HepG2 (cell line): ENCODE measurements at regions not wholly inside any gene's neighbourhood (a gene's known extent, or its start where the extent isn't known, plus 50 kb on each side); places are given as distances from the start of the nearest gene placed in this dataset.

Experiments
- ATAC-seq: fragments of 200-7000 bp; cut with Tn5 transposase; 3 replicates; pipeline ENCODE4 v1.9.1; 2020; ENCODE audit warnings: mild to moderate bottlenecking, moderate library complexity
- BruUV-seq: library from RNA; stranded (reverse); fragments of 400-500 nt; replicated peaks from 2 replicates; lab custom pipeline; 2021; lab: Mats Ljungman, UMichigan
- CTCF ChIA-PET: fragments of 300-600 bp; formaldehyde crosslinking; extraction: SDS; loops from one replicate; lab custom pipeline; 2021; ENCODE audit warnings: low total read pairs, inconsistent platforms, low intra/inter-chr PET ratio; lab: Yijun Ruan, JAX
- POLR2A ChIA-PET: fragments of 350-600 bp; sonication (Branson Sonifier 250); formaldehyde crosslinking; loops from one replicate; lab custom pipeline; 2020; ENCODE audit warnings: antibody characterized with exemption, inconsistent platforms; lab: Yijun Ruan, JAX
- DNase-seq: peaks from one replicate; pipeline ENCODE4 v3.0.0-alpha.2; 2015; ENCODE audit warnings: low spot score
- FAIRE-seq: peaks from 3 replicates; lab custom pipeline; 2011; peaks lifted over from hg19 to GRCh38; lab: Jason Lieb, UNC
- H2AFZ ChIP-seq: one replicate; pipeline ENCODE4 v1.6.1; 2011; ENCODE audit warnings: low read length, inconsistent platforms
- H3K27ac ChIP-seq: fragments of 300-600 bp; 3 replicates; pipeline ENCODE4 v1.8.0; 2011; ENCODE audit warnings: mixed run types, mild to moderate bottlenecking, mixed read lengths, low read length, inconsistent platforms; ENCODE audit not compliant: insufficient read depth; ENCODE audit errors: extremely low read length
- H3K27me3 ChIP-seq, 2 experiments: fragments of 200-600 bp in 1 of 2; 2 replicates in 1 of 2; 3 replicates in 1 of 2; pipeline versions ENCODE4 v1.6.0 to v1.8.0; 2011; ENCODE audit warnings: low read length in 2 of 2, mild to moderate bottlenecking in 2 of 2, moderate library complexity in 2 of 2, inconsistent platforms in 1 of 2; ENCODE audit not compliant: insufficient read depth in 2 of 2, control insufficient read depth in 1 of 2
- H3K36me3 ChIP-seq, 2 experiments: fragments of 200-600 bp in 1 of 2; replicated peaks in 1 of 2; 2 replicates in 1 of 2; 3 replicates in 1 of 2; pipeline versions ENCODE4 v1.5.1 to v1.8.0; 2011; ENCODE audit warnings: low read length in 2 of 2, inconsistent platforms in 1 of 2; ENCODE audit not compliant: insufficient read depth in 2 of 2, control insufficient read depth in 1 of 2
- H3K4me1 ChIP-seq: 2 replicates; pipeline ENCODE4 v1.5.1; 2012; ENCODE audit warnings: low read length, inconsistent platforms; ENCODE audit not compliant: insufficient read depth
- H3K4me2 ChIP-seq: 2 replicates; pipeline ENCODE4 v1.6.0; 2011; ENCODE audit warnings: low read depth, low read length, inconsistent platforms
- H3K4me3 ChIP-seq, 3 experiments: fragments of 200-600 bp in 1 of 3; sonication (generic), shearing (Covaris generic) in 1 of 3; replicated peaks in 1 of 3; 2 replicates each; pipeline ENCODE4 v1.5.1; 2011 to 2016; ENCODE audit warnings: low read length in 3 of 3, inconsistent platforms in 2 of 3, low read depth in 2 of 3, mild to moderate bottlenecking in 2 of 3, control low read depth in 1 of 3, mixed read lengths in 1 of 3; ENCODE audit not compliant: insufficient read depth in 1 of 3
- H3K79me2 ChIP-seq: one replicate; pipeline ENCODE4 v1.6.1; 2011; ENCODE audit warnings: low read length, inconsistent platforms; ENCODE audit not compliant: insufficient read depth
- H3K9ac ChIP-seq: 2 replicates; pipeline ENCODE4 v1.6.0; 2011; ENCODE audit warnings: mild to moderate bottlenecking, low read depth, low read length, inconsistent platforms; ENCODE audit not compliant: insufficient read depth
- H3K9me3 ChIP-seq: 2 replicates; pipeline ENCODE4 v1.5.1; 2012; ENCODE audit warnings: mild to moderate bottlenecking, low read length
- H4K20me1 ChIP-seq: 2 replicates; pipeline ENCODE4 v1.6.0; 2011; ENCODE audit warnings: inconsistent platforms, mild to moderate bottlenecking, low read length, moderate library complexity; ENCODE audit not compliant: insufficient read depth
- ATF7 ChIP-seq, 2 experiments: fragments of 450-650 bp in 1 of 2; sonication (generic) in 1 of 2; formaldehyde crosslinking in 1 of 2; IDR thresholded peaks; 2 replicates each; pipeline versions ENCODE4 v1.4.0 to v1.6.1; 2016 to 2020; ENCODE audit warnings: antibody characterized with exemption in 1 of 2, mild to moderate bottlenecking in 1 of 2, missing genetic modification reagents in 1 of 2
- CREB1 ChIP-seq, 2 experiments: fragments of 450-650 bp in 1 of 2; IDR thresholded peaks; 2 replicates each; pipeline ENCODE4 v1.6.1; 2016 to 2017; ENCODE audit warnings: control low read depth in 1 of 2, mild to moderate bottlenecking in 1 of 2, missing compliant biosample characterization in 1 of 2, missing genetic modification characterization in 1 of 2
- HNRNPK ChIP-seq: fragments of 200-400 bp; formaldehyde crosslinking; IDR thresholded peaks from 2 replicates; pipeline ENCODE4 v1.6.1; 2018; ENCODE audit warnings: low read length, low read depth, moderate library complexity, mild to moderate bottlenecking; ENCODE audit not compliant: poor library complexity, severe bottlenecking
- SSRP1 ChIP-seq: IDR thresholded peaks from 2 replicates; pipeline ENCODE4 v1.6.1; 2016; ENCODE audit warnings: control low read depth
- ZFP82 ChIP-seq: sonication (generic); formaldehyde crosslinking; IDR thresholded peaks from 2 replicates; pipeline ENCODE4 v1.5.1; 2020; ENCODE audit warnings: mild to moderate bottlenecking, missing genetic modification reagents, borderline replicate concordance
- ZKSCAN1 ChIP-seq: fragments of 150-350 bp; IDR thresholded peaks from 2 replicates; pipeline ENCODE4 v1.6.1; 2014; ENCODE audit warnings: low read length
- ZNF3 ChIP-seq: IDR thresholded peaks from 2 replicates; pipeline ENCODE4 v1.7.0; 2017; ENCODE audit warnings: inconsistent platforms
- ZNF510 ChIP-seq: sonication (generic); formaldehyde crosslinking; IDR thresholded peaks from 2 replicates; pipeline ENCODE4 v1.4.0; 2020; ENCODE audit warnings: low read depth, mild to moderate bottlenecking, missing genetic modification reagents
- WGBS: methylation state at CpG from one replicate; pipeline ENCODE4 v1.1.6; 2017; ENCODE audit warnings: low lambda C conversion rate; 5-methylcytosine and 5-hydroxymethylcytosine counted together
- in situ Hi-C: cut with HindIII; loops from 2 replicates; pipeline ENCODE4 v1.10.0; 2017; ENCODE audit warnings: low pct_unique_long_range_greater_than_20kb; ENCODE audit not compliant: extremely low pct_ligation_motif_present
- intact Hi-C: fragments of 100-400 bp; cut with micrococcal nuclease; formaldehyde crosslinking; loops from one replicate; pipeline ENCODE4 v1.10.0; 2022; ENCODE audit not compliant: unreplicated experiment

DNA sequence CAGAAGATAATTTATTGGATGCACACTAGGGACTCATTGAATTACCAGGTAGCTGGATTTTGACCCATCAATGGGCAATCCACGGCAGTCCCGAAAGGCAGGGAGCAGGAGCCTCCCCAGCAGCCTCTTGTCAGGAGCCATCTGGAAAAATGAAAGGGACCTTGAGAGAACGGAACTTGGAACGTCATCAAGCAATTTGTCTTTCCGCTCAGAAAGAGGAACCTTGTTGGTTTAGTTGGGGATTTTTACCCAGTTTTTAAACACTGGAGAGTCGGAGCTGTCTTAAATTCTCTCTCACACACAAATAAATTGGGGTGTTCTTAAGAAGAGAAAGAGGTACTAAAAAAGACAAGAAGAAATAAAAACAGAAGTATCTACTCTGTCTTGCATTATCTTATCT lies 1351.7 kb upstream of the TMEM132C start (continued):
- TF ChIP-seq SSRP1 (CRISPR knock-in tag) = no peak
- no peak for TF ChIP-seq ZFP82 (CRISPR knock-in tag)
- TF ChIP-seq ZKSCAN1 = no peak
- TF ChIP-seq HNRNPK = no peak

DNA sequence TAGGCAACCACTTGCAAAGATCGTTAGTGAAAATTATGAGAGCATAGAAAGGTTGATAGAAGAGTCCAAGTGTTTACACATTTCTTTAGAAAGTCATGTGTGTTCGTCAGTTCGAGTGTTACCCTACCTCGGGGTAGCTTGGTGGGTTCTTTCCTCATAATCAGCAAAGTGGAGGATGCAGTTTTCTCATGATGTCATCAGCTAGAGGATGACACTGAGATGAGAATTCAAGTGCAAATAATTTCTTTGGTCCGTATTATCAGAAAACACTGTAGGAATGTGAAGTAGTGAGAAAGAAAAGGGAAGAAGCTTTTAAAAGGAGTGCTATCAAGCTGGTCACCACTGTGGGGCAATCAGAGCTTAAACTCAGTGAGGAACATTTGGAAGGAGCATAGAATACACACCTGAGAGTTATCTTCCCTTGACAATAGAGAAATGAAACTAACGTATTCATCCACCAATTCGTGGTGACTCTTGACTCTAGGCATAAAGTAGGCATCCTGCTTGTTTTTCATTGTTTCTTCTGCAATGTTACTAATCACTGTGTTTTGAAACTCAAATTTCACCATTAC lies 1340.9 kb upstream of the TMEM132C start:
- no TSS peak for BruUV-seq
- ChIA-PET POLR2A (no interaction called here), CTCF (no interaction called here)
- Histone ChIP-seq H3K79me2 (no peaks in the 10 kb centered on the region), H3K4me1 (no peaks in the 10 kb centered on the region), H3K9ac (no peak overlapping the region), H4K20me1 (no peaks in the 10 kb centered on the region), H3K27me3 (no peaks in the 10 kb centered on the region), H3K36me3 (no peaks in the 10 kb centered on the region), H3K4me3 (no peak overlapping the region), H3K9me3 (peaks cover 38% of the 10 kb centered on the region), H3K4me2 (no peak overlapping the region), H3K27ac (no peak overlapping the region), H2AFZ (no peak overlapping the region)
- WGBS = 0% methylated on average over 7 of the region's 7 CpGs
- in situ Hi-C loops (no loop called here), intact Hi-C loops (no loop called here)
- ATAC-seq (no peak), DNase-seq (no peak), FAIRE-seq (no peak)
- TF ChIP-seq CREB1 (IDR thresholded peaks at IDR 0.05) (peak; percentile 56; the same call in 1 of the 2 replicates), CREB1 (CRISPR knock-in tag; IDR thresholded peaks at IDR 0.05) (no peak), ZNF3 (CRISPR knock-in tag) (no peak), ATF7 (IDR thresholded peaks at IDR 0.05) (peak; percentile 58), ATF7 (CRISPR knock-in tag; IDR thresholded peaks at IDR 0.05) (no peak), ZNF510 (CRISPR knock-in tag) (no peak)
